Amniotic epithelial cell (primary cell): ENCODE measurements at regions not wholly inside any gene's neighbourhood (a gene's known extent, or its start where the extent isn't known, plus 50 kb on each side); places are given as distances from the start of the nearest gene placed in this dataset.
"Not testable (repeated sequence)": the region's sequence is repeated elsewhere in the genome, so short reads cannot be mapped to it uniquely, and the experiment has no call there.

Experiments
- DNase-seq: peaks from one replicate; pipeline ENCODE4 v3.0.0-alpha.2; 2010; ENCODE audit warnings: low read depth

DNA sequence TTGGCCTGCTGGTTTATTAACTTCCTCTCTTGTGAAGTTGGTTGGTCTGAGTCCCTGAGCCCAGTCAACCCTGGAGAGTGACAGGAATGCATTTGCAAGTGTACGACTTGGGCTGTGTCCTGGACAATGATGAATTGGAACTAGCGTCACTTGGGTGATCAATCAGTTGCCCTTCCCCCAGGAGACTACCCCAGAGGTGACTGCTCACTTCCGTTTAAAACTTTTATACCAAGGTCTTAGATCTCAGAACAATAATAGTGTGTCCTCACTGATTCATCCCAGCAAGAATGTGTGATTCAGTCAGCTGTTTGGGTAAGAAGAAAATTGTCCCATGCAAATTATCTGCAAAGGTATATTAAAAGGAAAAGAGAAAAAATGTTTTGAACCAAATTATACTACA, 102.9 kb upstream of the ARMC3 start:
- DNase-seq: peak; percentile 34

- DNase-seq: no peak
These were observed 103.3 kb upstream of the ARMC3 start for GRCh38 chr10:22824520-22824919.

DNA sequence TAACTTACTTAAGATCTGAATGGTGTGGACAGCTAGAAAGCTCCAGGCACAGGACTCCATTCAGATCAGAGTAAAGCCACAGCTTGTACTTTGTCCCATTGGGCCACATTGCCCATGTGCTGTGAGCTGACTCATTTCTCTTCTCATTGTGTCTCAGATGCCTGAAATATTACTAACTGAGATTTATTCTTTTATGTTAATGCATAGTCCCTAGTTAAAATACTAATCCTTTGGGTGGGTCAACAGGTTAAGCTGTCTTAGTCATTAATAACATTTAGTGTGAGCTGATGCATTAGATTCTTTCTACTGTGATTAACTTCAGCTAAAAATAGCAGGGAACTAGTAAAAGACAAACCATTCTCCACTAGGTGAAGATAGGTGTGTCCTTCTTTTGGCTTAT, 104.7 kb upstream of the ARMC3 start:
- peak; percentile 74 for DNase-seq

DNA sequence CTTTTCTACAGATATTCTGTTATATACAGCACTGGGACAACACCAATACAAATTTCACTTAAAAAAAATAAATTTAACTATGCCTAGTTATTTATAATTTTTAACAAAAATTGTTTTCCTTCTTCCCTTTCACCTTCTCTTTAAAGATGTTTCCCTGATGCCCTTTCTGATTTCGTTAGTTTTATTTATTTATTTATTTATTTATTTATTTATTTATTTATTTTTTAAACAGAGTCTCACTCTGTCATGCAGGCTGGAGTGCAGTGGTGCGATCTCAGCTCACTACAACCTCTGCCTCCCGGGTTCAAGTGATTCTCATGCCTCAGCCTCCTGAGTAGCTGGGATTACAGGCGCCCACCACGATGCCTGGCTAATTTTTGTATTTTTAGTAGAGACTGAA, 105.9 kb upstream of the ARMC3 start:
- not testable (repeated sequence) for DNase-seq

GRCh38 chr10:22821501-22821900, 106.4 kb upstream of the ARMC3 start:
- peak; percentile 24 for DNase-seq

DNA sequence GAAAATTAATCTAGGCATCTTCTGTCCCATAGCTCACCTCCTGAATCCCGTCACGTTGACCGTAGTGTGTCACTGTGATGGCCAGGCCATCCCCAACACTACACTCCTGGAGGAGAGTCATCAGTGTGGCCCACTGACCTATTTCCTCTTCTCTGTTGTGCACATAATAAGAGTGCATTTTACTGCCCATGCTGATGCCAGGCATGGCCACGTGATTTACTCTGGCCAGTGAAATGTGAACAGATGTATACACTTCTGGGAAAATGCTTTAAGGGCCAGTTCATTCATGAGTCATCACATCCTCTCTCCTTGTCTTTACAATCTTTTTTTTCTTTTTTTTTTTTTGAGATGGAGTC, 101.9 kb upstream of the PIP4K2A start:
- DNase-seq: peak; percentile 84

DNA sequence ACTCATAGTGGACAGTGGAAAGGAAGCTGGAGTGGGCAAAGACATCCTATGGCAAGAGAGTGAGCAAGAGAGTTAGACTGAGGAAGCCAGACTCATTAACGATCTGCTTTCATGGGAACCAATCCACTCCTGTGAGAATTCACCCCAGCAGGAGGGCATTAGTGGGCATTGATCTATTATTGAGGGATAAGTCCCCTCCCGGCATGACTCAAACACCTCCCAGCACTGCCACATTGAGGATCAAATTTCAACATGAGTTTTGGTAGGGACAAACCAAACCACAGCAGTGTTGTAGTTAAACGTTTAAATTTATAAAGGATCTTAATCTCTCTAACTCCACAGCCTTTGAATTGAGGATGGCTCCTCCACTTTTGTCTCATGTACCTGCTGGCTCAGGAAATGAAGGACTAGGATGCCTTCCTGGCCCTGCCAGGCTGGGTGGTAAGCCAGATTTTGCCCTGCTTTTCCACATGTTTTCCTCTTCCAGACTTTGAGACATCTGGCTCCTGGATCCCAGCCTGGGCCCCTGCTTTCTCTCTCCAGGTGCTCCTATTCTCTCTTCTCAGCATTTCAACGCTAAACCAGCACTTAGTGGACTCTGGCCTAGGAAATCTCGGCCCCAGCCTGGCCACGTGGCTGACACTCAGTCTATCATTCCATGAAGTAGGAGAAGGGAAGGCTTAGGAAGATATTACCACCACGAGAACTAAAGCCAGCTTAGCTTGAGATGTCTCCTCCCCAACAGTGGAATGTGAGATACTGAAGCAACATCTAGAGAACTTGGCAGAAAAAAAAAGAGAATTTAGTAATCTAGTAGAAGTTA, 96.5 kb upstream of the PIP4K2A start:
- DNase-seq: peak; percentile 3

DNA sequence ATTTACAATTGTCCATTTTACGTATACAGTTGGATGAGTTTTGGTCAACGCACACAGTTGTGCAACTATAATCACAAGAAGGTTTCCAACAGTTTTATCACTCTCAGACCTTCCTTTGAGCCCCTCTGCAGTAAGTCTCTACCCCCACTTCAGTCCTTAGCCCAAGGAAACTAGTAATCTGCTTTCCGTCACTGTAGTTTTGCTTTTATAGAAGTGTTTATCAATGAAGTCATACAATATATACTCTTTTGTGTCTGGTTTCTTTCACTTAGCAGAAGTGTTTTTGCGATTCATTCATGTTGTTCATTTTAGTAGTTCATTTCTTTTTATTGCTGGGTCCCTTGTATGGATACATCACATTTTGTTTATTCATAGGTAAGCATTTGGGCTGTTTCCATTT, 92.9 kb upstream of the PIP4K2A start:
- DNase-seq: no peak

- DNase-seq: peak; percentile 62
These were observed 90.9 kb upstream of the PIP4K2A start for GRCh38 chr10:22805304-22805703.

GRCh38 chr10:22803261-22803885, 89.0 kb upstream of the PIP4K2A start:
- DNase-seq: no peak

- DNase-seq: no peak
These were observed 87.4 kb upstream of the PIP4K2A start for GRCh38 chr10:22801785-22802184.

DNA sequence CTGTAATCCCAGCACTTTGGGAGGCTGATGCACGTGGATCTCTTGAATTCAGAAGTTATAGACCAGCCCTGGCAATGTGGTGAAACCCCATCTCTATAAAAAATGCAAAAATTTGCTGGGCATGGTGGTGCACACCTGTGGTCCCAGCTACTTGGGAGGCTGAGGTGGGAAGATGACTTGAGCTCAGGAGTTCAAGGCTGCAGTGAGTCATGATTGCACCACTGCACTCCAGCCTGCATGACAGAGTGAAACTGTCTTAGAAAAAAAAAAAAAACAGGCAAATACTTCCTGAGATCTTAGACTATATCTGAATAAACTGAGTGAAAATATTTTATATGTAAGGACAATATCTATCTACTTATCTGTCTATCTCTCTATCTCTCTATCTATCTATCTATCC, 83.4 kb upstream of the PIP4K2A start:
- not testable (repeated sequence) for DNase-seq

DNA sequence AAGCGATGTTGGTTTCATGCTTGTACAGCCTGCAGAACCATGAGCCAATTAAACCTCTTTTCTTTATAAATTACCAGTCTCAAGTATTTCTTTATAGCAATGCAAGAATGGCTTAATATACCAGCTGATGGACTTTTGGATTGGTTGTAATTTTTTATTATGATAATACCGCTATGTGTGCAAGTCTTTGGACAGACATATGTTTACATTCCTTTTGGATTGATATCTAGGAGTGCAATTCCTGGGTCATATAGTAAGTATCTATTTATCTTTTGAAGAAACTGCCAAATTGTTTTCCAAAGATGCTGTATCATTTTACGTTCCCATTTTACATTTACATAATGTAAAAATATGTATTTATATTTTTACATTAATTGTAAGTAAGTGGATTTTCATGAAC, 81.2 kb upstream of the PIP4K2A start:
- DNase-seq: no peak

- no peak for DNase-seq
These were observed 77.8 kb upstream of the PIP4K2A start for GRCh38 chr10:22792161-22792560.

DNA sequence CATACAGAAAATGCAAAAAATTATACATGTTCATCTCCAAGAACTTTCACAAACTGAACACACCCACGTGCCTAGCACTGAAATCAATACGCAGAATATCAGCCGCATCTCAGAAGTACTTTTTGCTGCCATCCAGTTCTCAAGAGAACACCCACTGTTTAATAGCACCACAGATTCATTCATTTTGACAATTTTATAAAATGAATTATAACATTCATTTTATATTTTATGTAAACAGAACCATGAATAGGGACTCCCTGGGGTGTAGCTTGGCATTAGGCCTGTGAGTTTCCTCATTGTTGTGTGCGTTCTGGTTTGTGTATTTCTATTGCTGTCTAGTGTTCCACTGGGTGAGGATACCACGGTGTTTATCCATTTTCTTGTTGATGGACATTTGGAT, 77.3 kb upstream of the PIP4K2A start:
- no peak for DNase-seq

DNA sequence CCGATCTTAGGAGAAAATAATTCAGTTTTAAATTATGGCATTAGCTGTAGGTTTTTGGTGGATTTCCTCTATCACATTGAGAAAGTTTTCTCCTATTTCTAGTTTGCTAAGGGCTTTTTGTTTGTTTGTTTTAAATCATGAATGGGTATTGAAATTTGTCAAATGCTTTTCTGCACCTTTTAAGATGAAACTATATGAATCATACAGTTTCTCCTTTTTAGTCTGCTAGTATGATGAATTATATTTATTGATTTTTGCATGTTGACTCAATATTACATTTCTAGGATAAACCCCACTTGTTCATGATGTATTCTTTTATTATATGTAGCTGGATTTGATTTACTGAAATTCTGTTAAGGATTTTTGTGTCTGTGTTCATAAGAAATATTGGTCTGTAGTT, 70.3 kb upstream of the PIP4K2A start:
- DNase-seq: no peak

- no peak for DNase-seq
These were observed 69.4 kb upstream of the PIP4K2A start for GRCh38 chr10:22783807-22784206.

DNA sequence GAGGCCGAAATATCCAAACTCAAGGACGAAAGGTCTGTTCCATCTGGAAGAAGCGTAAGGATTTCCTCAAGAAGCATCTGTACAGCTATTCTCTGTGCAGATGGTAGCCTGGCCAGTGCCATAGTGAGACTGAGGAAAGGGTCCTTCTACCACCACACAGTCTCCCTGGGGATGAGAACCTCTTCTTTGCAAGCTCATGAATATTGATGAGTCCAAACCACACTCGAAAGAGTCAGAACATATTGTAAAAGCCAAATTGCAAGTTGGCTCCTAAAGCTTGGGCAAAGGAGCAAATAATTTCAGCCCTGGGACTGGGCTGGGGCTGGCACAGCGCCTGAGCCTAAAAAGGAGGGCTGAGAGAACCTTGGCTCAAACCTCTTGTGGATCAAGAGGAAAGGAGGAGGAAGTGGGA, 66.1 kb upstream of the PIP4K2A start:
- no peak for DNase-seq

DNA sequence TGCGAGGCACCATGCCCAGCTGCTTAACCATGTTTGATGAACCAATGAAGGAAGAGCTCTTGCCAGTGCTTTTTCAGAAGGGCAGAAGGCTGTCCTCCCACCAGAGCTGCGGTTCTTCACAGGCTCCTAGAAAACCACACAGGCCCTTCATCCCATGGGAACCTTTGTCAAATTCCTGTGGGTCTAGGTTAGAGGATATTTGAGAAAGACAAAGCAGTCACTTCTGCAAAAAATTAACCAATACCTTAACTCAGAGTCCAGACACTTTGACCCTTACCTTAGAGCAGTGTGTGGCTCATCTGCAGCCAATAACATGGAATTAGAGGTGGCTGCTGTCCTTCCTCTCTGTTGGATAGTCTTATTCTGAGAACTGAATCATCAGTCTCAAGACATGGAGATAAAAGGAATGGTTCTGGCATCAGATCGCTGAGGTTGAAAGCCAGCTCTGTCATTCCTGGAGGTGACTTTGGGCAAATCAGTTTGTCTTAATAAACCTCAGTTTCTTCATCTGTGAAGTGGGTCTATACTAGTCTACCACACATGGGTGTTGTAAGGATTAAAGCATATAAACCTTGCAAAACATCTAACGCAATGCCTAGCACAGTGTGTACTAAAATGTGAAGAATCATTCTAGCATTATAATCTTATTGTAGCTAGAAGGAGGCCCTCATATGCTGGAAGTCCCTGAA, 65.1 kb upstream of the PIP4K2A start:
- DNase-seq: no peak

- DNase-seq: no peak
These were observed 59.7 kb upstream of the PIP4K2A start for GRCh38 chr10:22774102-22774501.

DNA sequence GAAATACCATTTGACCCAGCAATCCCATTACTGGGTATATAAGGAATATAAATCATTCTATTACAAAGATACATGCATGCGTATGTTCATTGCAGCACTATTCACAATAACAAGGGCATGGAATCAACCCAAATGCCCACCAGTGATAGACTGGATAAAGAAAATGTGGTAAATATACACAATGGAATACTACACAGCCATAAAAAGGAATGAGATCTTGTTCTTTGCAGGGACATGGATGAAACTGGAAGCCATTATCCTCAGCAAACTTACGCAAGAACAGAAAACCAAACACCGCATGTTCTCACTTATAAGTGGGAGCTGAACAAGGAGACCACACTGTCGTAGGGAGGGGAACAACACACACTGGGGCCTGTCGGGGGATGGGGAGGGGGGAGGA, 57.3 kb upstream of the PIP4K2A start:
- DNase-seq: not testable (repeated sequence)

DNA sequence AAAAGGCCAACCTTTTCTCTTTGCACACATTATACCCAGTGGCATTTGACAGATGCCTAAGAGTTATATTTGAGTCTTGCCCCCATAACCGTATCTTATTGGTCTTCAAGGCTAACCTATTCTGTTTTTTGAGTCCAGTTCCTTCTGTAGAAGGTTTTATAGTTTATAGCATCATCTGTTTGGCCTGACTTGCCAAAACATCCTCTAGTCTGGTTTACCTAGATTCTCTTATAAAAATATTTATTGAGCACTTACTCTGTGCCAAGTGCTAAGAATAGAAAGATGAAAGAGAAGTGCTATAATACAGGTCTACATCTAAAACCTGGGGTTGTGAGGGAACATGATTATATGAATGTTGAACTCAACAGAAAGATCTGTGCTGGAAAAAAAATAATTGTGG, 55.9 kb upstream of the PIP4K2A start:
- DNase-seq: no peak

- no peak for DNase-seq
These were observed 53.5 kb upstream of the PIP4K2A start for GRCh38 chr10:22767859-22768258.
